Transverse colon (tissue), 4 donors: ENCODE measurements at regions not wholly inside any gene's neighbourhood (a gene's known extent, or its start where the extent isn't known, plus 50 kb on each side); places are given as distances from the start of the nearest gene placed in this dataset.

Experiments
- DNase-seq: peaks from one replicate; pipeline ENCODE4 v3.0.0-alpha.2; 2019
- H3K27ac ChIP-seq, 4 donors: fragments of 200-600 bp; sonication (generic); 2 replicates each; pipeline ENCODE4 v1.5.1; 2016 to 2018; ENCODE audit warnings: inconsistent platforms in 4 of 4
- H3K27me3 ChIP-seq: fragments of 200-600 bp; sonication (generic); 2 replicates; pipeline ENCODE4 v1.5.1; 2017; ENCODE audit warnings: inconsistent platforms
- H3K36me3 ChIP-seq, 4 donors: fragments of 200-600 bp; sonication (generic); 2 replicates each; pipeline ENCODE4 v1.5.1; 2017 to 2019; ENCODE audit warnings: inconsistent platforms in 4 of 4
- H3K4me1 ChIP-seq, 4 donors: fragments of 200-600 bp; sonication (generic); 2 replicates each; pipeline ENCODE4 v1.5.1; 2017 to 2020; ENCODE audit warnings: inconsistent platforms in 4 of 4
- H3K4me3 ChIP-seq, 4 donors: fragments of 200-600 bp; sonication (generic); 1 replicate in 1 of 4; 2 replicates in 3 of 4; pipeline versions ENCODE4 v1.5.1 to v1.6.1; 2017 to 2019; ENCODE audit warnings: inconsistent platforms in 4 of 4
- H3K9me3 ChIP-seq, 2 donors: fragments of 200-600 bp; sonication (generic); 2 replicates each; pipeline ENCODE4 v1.5.1; 2017 to 2019; ENCODE audit warnings: inconsistent platforms in 2 of 2
- EP300 ChIP-seq: sonication (generic); formaldehyde crosslinking; IDR thresholded peaks from one replicate; pipeline ENCODE4 v1.6.1; 2017; ENCODE audit warnings: antibody characterized with exemption, low read depth
- POLR2A ChIP-seq: fragments of 450-650 bp; IDR thresholded peaks from one replicate; pipeline ENCODE4 v1.6.1; 2016; ENCODE audit warnings: antibody characterized with exemption, mild to moderate bottlenecking, moderate library complexity
- POLR2AphosphoS5 ChIP-seq, 3 donors: sonication (generic); formaldehyde crosslinking; IDR thresholded peaks; one replicate each; pipeline ENCODE4 v1.6.1; 2016; ENCODE audit warnings: antibody characterized with exemption in 3 of 3
- WGBS, 2 donors: methylation state at CpG; one replicate each; pipeline ENCODE4 v1.1.5; 2018; ENCODE audit warnings: low coverage in 1 of 2; 5-methylcytosine and 5-hydroxymethylcytosine counted together
- in situ Hi-C, 4 donors: fragments of 200-750 bp; cut with MboI; loops; one replicate each; pipeline versions ENCODE4 v1.15.0 to v1.15.1; 2017; ENCODE audit warnings: low sequenced_read_pairs in 3 of 4, low pct_ligation_motif_present in 1 of 4, low pct_unique_long_range_greater_than_20kb in 1 of 4
- intact Hi-C: fragments of 100-400 bp; cut with DNase I; formaldehyde crosslinking; loops from one replicate; pipeline ENCODE4 v1.15.1; 2023; ENCODE audit warnings: low total_unique reads
- TF ChIP-seq, protein P1 (sequence below), 5 experiments: fragments of 200-600 bp in 3 of 5; fragments of 450-650 bp in 2 of 5; sonication (generic) in 3 of 5; IDR thresholded peaks; 1 replicate in 2 of 5; 2 replicates in 3 of 5; pipeline ENCODE4 v1.5.1; 2016 to 2017; ENCODE audit warnings: antibody characterized with exemption in 5 of 5, inconsistent platforms in 3 of 5, mild to moderate bottlenecking in 2 of 5, moderate library complexity in 1 of 5

DNA sequence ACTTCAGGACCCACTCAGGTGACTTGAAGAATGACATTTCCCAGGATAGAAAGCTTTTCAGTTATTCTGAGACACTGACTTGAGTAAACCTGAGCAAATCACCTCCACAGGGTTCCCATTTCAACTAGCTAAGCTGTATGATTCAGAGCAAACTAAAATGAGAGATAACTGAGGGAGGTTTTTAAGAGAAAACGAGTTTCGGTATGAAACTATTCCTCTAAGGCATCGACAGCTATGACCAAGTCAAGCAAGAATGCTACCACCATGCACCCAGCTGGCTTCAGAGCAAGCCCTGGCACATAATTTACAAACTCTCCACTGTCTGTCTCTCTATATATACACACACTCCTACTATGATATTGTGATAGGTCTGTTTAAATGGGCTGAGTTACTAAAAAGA lies 75.4 kb downstream of the PERP start:
- in situ Hi-C loops = no loop called here

GRCh38 chr6:138032571-138032970 lies 74.6 kb downstream of the PERP start:
- H3K27ac ChIP-seq = no peak overlapping the region
- DNase-seq = no peak
- peaks cover 0 to 3% (median 0%) of the 10 kb centered on the region in 4 donors for H3K4me1 ChIP-seq
- intact Hi-C loops = no loop called here
- H3K27me3 ChIP-seq = no peaks in the 10 kb centered on the region
- in situ Hi-C loops = no loop called here
- H3K36me3 ChIP-seq = no peaks in the 10 kb centered on the region
- WGBS, 2 donors = 94 to 100% methylated on average over 2 to 3 of the region's 3 CpGs
- no peak for TF ChIP-seq POLR2A
- TF ChIP-seq POLR2AphosphoS5 (IDR thresholded peaks at IDR 0.05) = no peak
- TF ChIP-seq, protein P1, sequence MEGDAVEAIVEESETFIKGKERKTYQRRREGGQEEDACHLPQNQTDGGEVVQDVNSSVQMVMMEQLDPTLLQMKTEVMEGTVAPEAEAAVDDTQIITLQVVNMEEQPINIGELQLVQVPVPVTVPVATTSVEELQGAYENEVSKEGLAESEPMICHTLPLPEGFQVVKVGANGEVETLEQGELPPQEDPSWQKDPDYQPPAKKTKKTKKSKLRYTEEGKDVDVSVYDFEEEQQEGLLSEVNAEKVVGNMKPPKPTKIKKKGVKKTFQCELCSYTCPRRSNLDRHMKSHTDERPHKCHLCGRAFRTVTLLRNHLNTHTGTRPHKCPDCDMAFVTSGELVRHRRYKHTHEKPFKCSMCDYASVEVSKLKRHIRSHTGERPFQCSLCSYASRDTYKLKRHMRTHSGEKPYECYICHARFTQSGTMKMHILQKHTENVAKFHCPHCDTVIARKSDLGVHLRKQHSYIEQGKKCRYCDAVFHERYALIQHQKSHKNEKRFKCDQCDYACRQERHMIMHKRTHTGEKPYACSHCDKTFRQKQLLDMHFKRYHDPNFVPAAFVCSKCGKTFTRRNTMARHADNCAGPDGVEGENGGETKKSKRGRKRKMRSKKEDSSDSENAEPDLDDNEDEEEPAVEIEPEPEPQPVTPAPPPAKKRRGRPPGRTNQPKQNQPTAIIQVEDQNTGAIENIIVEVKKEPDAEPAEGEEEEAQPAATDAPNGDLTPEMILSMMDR (IDR thresholded peaks at IDR 0.05) = no peak
- no peak for TF ChIP-seq EP300
- H3K9me3 ChIP-seq = no peaks in the 10 kb centered on the region
- no peak overlapping the region for H3K4me3 ChIP-seq

More for the DNA sequence above, 75.4 kb downstream of the PERP start:
- DNase-seq = no peak
- Histone ChIP-seq H3K27me3 (no peaks in the 10 kb centered on the region), H3K36me3 (no peaks in the 10 kb centered on the region), H3K4me1 (peaks cover 0 to 3% (median 0%) of the 10 kb centered on the region in 4 donors), H3K27ac (no peak overlapping the region), H3K9me3 (no peaks in the 10 kb centered on the region), H3K4me3 (no peak overlapping the region)
- intact Hi-C loops = no loop called here
- TF ChIP-seq EP300 (no peak), POLR2AphosphoS5 (IDR thresholded peaks at IDR 0.05) (no peak), POLR2A (no peak)
- TF ChIP-seq, protein P1 (IDR thresholded peaks at IDR 0.05) = no peak
- 72% methylated on average over 3 of the region's 3 CpGs; no CpG with 5 or more reads in 1 of the 2 donors for WGBS, 2 donors

GRCh38 chr6:138034229-138034628 lies 73.0 kb downstream of the PERP start:
- in situ Hi-C loops = no loop called here
- no peak for DNase-seq
- H3K4me1 ChIP-seq = peaks cover 0 to 3% (median 0%) of the 10 kb centered on the region in 4 donors
- H3K27ac ChIP-seq = no peak overlapping the region
- TF ChIP-seq POLR2AphosphoS5 (IDR thresholded peaks at IDR 0.05) = no peak
- TF ChIP-seq POLR2A = no peak
- WGBS, 2 donors = 80% methylated on average over 3 of the region's 3 CpGs; no CpG with 5 or more reads in 1 of the 2 donors
- no peaks in the 10 kb centered on the region for H3K27me3 ChIP-seq
- H3K4me3 ChIP-seq = no peak overlapping the region
- intact Hi-C loops = no loop called here
- no peaks in the 10 kb centered on the region for H3K36me3 ChIP-seq
- H3K9me3 ChIP-seq = no peaks in the 10 kb centered on the region

DNA sequence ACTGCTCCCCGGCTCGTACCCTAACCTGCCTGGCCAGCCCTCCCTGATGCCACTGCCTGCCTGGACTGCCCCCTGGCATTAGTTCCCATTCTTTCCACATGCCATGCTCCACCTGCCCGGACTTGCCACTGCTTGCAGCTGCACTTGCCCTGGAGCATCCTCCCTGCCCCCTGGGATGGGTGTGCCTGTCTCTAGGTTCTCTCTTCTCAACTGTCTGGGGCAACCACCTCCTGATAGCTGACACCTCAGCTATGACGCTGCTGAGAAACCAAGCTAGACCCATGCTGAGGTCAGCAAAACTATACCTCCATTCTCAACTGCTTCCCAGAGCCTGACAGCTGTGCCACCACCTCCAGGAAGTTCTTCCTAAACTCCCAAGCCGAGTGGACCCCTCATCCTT lies 72.1 kb downstream of the PERP start:
- Histone ChIP-seq H3K4me3 (no peak overlapping the region), H3K27me3 (no peaks in the 10 kb centered on the region), H3K36me3 (no peaks in the 10 kb centered on the region), H3K27ac (no peak overlapping the region), H3K9me3 (no peaks in the 10 kb centered on the region), H3K4me1 (peaks cover 0 to 3% (median 0%) of the 10 kb centered on the region in 4 donors)
- in situ Hi-C loops (no loop called here), intact Hi-C loops (no loop called here)
- TF ChIP-seq POLR2AphosphoS5 (IDR thresholded peaks at IDR 0.05) = no peak
- no peak for TF ChIP-seq EP300
- no peak for TF ChIP-seq POLR2A
- TF ChIP-seq, protein P1 (IDR thresholded peaks at IDR 0.05) = no peak
- WGBS, 2 donors = 86 to 95% methylated on average over 4 to 5 of the region's 5 CpGs
- no peak for DNase-seq

GRCh38 chr6:138036111-138036510 lies 71.1 kb downstream of the PERP start:
- Histone ChIP-seq H3K4me3 (no peak overlapping the region), H3K27me3 (no peaks in the 10 kb centered on the region), H3K4me1 (peaks cover 0 to 3% (median 0%) of the 10 kb centered on the region in 4 donors), H3K36me3 (no peaks in the 10 kb centered on the region), H3K27ac (no peak overlapping the region), H3K9me3 (no peaks in the 10 kb centered on the region)
- intact Hi-C loops (no loop called here), in situ Hi-C loops (no loop called here)
- DNase-seq = peak; percentile 51
- WGBS, 2 donors = 30 to 51% methylated on average over 2 to 5 of the region's 5 CpGs
- TF ChIP-seq POLR2A (no peak), POLR2AphosphoS5 (IDR thresholded peaks at IDR 0.05) (no peak), EP300 (no peak)
- TF ChIP-seq, protein P1 (IDR thresholded peaks at IDR 0.05) = no peak
